GM23338 (cell line): ENCODE measurements at regions not wholly inside any gene's neighbourhood (a gene's known extent, or its start where the extent isn't known, plus 50 kb on each side); places are given as distances from the start of the nearest gene placed in this dataset.

ENCODE experiments used
- EZH2 ChIP-seq: fragments of 200-600 bp; sonication (generic); IDR thresholded peaks from one replicate; pipeline ENCODE4 v1.8.0; 2017; ENCODE audit warnings: antibody characterized with exemption, mild to moderate bottlenecking, low read depth; ENCODE audit not compliant: unreplicated experiment
- POLR2AphosphoS5 ChIP-seq: IDR thresholded peaks from 2 replicates; pipeline ENCODE4 v1.6.1; 2016; ENCODE audit warnings: antibody characterized with exemption, low read depth
- TF ChIP-seq, protein P1 (sequence below), 2 experiments: fragments of 200-600 bp in 1 of 2; sonication (generic) in 1 of 2; conservative IDR thresholded peaks; 2 replicates each; pipeline versions ENCODE4 v1.5.1 to v1.6.1; 2016 to 2017; ENCODE audit warnings: antibody characterized with exemption in 2 of 2, low read depth in 2 of 2, mild to moderate bottlenecking in 2 of 2, moderate library complexity in 1 of 2

GRCh38 chr22:27533105-27533745 lies 268.3 kb downstream of the MN1 start:
- TF ChIP-seq, protein P1, sequence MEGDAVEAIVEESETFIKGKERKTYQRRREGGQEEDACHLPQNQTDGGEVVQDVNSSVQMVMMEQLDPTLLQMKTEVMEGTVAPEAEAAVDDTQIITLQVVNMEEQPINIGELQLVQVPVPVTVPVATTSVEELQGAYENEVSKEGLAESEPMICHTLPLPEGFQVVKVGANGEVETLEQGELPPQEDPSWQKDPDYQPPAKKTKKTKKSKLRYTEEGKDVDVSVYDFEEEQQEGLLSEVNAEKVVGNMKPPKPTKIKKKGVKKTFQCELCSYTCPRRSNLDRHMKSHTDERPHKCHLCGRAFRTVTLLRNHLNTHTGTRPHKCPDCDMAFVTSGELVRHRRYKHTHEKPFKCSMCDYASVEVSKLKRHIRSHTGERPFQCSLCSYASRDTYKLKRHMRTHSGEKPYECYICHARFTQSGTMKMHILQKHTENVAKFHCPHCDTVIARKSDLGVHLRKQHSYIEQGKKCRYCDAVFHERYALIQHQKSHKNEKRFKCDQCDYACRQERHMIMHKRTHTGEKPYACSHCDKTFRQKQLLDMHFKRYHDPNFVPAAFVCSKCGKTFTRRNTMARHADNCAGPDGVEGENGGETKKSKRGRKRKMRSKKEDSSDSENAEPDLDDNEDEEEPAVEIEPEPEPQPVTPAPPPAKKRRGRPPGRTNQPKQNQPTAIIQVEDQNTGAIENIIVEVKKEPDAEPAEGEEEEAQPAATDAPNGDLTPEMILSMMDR (conservative IDR thresholded peaks at IDR 0.05; ENCODE audit: low read depth in 2 of 2): no peak
- TF ChIP-seq EZH2 (no peak), POLR2AphosphoS5 (no peak)
